Activated naive CD8-positive, alpha-beta T cell treated with anti-CD3 and anti-CD28 coated beads for 36 hours (primary cell): ENCODE measurements at regions not wholly inside any gene's neighbourhood (a gene's known extent, or its start where the extent isn't known, plus 50 kb on each side); places are given as distances from the start of the nearest gene placed in this dataset.

Experiments used
- DNase-seq: peaks from one replicate; pipeline ENCODE4 v3.0.0; 2021
- H3K27ac Mint-ChIP-seq: one replicate; pipeline ENCODE4 v1.8.0; 2022; ENCODE audit warnings: mild to moderate bottlenecking, moderate library complexity, mixed read lengths
- H3K27me3 Mint-ChIP-seq: one replicate; pipeline ENCODE4 v1.8.0; 2022; ENCODE audit warnings: mild to moderate bottlenecking, mixed read lengths
- H3K36me3 Mint-ChIP-seq: one replicate; pipeline ENCODE4 v1.8.0; 2021; ENCODE audit warnings: mild to moderate bottlenecking, mixed read lengths
- H3K4me1 Mint-ChIP-seq: one replicate; pipeline ENCODE4 v1.8.0; 2021; ENCODE audit warnings: mixed read lengths
- H3K4me3 Mint-ChIP-seq: one replicate; pipeline ENCODE4 v1.8.0; 2022; ENCODE audit warnings: mild to moderate bottlenecking, moderate library complexity, mixed read lengths
- H3K9me3 Mint-ChIP-seq: one replicate; pipeline ENCODE4 v1.8.0; 2022; ENCODE audit warnings: mixed read lengths

- no peak overlapping the region for H3K4me3 Mint-ChIP-seq
- peaks cover 4% of the 10 kb centered on the region for H3K4me1 Mint-ChIP-seq
- no peaks in the 10 kb centered on the region for H3K9me3 Mint-ChIP-seq
- H3K36me3 Mint-ChIP-seq, result no peaks in the 10 kb centered on the region
- DNase-seq, result no peak
- H3K27ac Mint-ChIP-seq, result no peak overlapping the region
- no peaks in the 10 kb centered on the region for H3K27me3 Mint-ChIP-seq
These were observed 569.5 kb downstream of the UTRN start for GRCh38 chr6:144854654-144855053.

GRCh38 chr6:144855375-144855774 is 570.2 kb downstream of the UTRN start:
- Mint-ChIP-seq H3K27ac (no peak overlapping the region), H3K4me3 (no peak overlapping the region), H3K36me3 (no peaks in the 10 kb centered on the region), H3K27me3 (no peaks in the 10 kb centered on the region), H3K9me3 (no peaks in the 10 kb centered on the region), H3K4me1 (peaks cover 4% of the 10 kb centered on the region)
- DNase-seq, result no peak

- Mint-ChIP-seq H3K36me3 (no peaks in the 10 kb centered on the region), H3K4me1 (peaks cover 4% of the 10 kb centered on the region), H3K27me3 (no peaks in the 10 kb centered on the region), H3K27ac (no peak overlapping the region), H3K4me3 (no peak overlapping the region), H3K9me3 (no peaks in the 10 kb centered on the region)
- DNase-seq, result no peak
These were observed 570.8 kb downstream of the UTRN start for GRCh38 chr6:144855812-144856531.

GRCh38 chr6:144856622-144857021 is 571.5 kb downstream of the UTRN start:
- Mint-ChIP-seq H3K36me3 (no peaks in the 10 kb centered on the region), H3K27me3 (no peaks in the 10 kb centered on the region), H3K9me3 (no peaks in the 10 kb centered on the region), H3K4me1 (peaks cover 4% of the 10 kb centered on the region), H3K27ac (no peak overlapping the region), H3K4me3 (no peak overlapping the region)
- no peak for DNase-seq

GRCh38 chr6:144857086-144857485 is 572.0 kb downstream of the UTRN start:
- no peaks in the 10 kb centered on the region for H3K27me3 Mint-ChIP-seq
- no peaks in the 10 kb centered on the region for H3K36me3 Mint-ChIP-seq
- H3K4me1 Mint-ChIP-seq, result peaks cover 4% of the 10 kb centered on the region
- no peak overlapping the region for H3K27ac Mint-ChIP-seq
- H3K4me3 Mint-ChIP-seq, result no peak overlapping the region
- no peak for DNase-seq
- peaks cover under 1% of the 10 kb centered on the region for H3K9me3 Mint-ChIP-seq

- H3K4me3 Mint-ChIP-seq, result no peak overlapping the region
- no peaks in the 10 kb centered on the region for H3K36me3 Mint-ChIP-seq
These were observed 577.6 kb downstream of the UTRN start for GRCh38 chr6:144862769-144863168.

GRCh38 chr6:144867761-144868160 is 582.6 kb downstream of the UTRN start:
- peaks cover 3% of the 10 kb centered on the region for H3K9me3 Mint-ChIP-seq
- no peak for DNase-seq
- no peaks in the 10 kb centered on the region for H3K36me3 Mint-ChIP-seq
- peaks cover 2% of the 10 kb centered on the region for H3K4me1 Mint-ChIP-seq
- peaks cover 12% of the 10 kb centered on the region for H3K27me3 Mint-ChIP-seq
- H3K27ac Mint-ChIP-seq, result no peak overlapping the region
- no peak overlapping the region for H3K4me3 Mint-ChIP-seq

More at GRCh38 chr6:144862769-144863168, 577.6 kb downstream of the UTRN start:
- H3K27me3 Mint-ChIP-seq, result peaks cover 12% of the 10 kb centered on the region
- H3K9me3 Mint-ChIP-seq, result peaks cover 5% of the 10 kb centered on the region
- DNase-seq, result no peak
- peaks cover 2% of the 10 kb centered on the region for H3K4me1 Mint-ChIP-seq
- H3K27ac Mint-ChIP-seq, result no peak overlapping the region

- H3K4me1 Mint-ChIP-seq, result peaks cover 2% of the 10 kb centered on the region
- H3K36me3 Mint-ChIP-seq, result no peaks in the 10 kb centered on the region
- no peak overlapping the region for H3K4me3 Mint-ChIP-seq
- no peaks in the 10 kb centered on the region for H3K9me3 Mint-ChIP-seq
- DNase-seq, result no peak
- no peak overlapping the region for H3K27ac Mint-ChIP-seq
- H3K27me3 Mint-ChIP-seq, result no peaks in the 10 kb centered on the region
These were observed 585.6 kb downstream of the UTRN start for GRCh38 chr6:144870782-144871181.

GRCh38 chr6:144873623-144874378 is 588.7 kb downstream of the UTRN start:
- Mint-ChIP-seq H3K27ac (no peak overlapping the region), H3K27me3 (peaks cover 9% of the 10 kb centered on the region), H3K4me1 (no peaks in the 10 kb centered on the region), H3K4me3 (no peak overlapping the region), H3K9me3 (no peaks in the 10 kb centered on the region), H3K36me3 (no peaks in the 10 kb centered on the region)
- no peak for DNase-seq

GRCh38 chr6:144876689-144877088 is 591.6 kb downstream of the UTRN start:
- no peaks in the 10 kb centered on the region for H3K9me3 Mint-ChIP-seq
- DNase-seq, result no peak
- H3K27me3 Mint-ChIP-seq, result peaks cover 14% of the 10 kb centered on the region
- H3K4me3 Mint-ChIP-seq, result no peak overlapping the region
- no peak overlapping the region for H3K27ac Mint-ChIP-seq
- no peaks in the 10 kb centered on the region for H3K4me1 Mint-ChIP-seq
- no peaks in the 10 kb centered on the region for H3K36me3 Mint-ChIP-seq

GRCh38 chr6:144877118-144877517 is 592.0 kb downstream of the UTRN start:
- Mint-ChIP-seq H3K4me1 (no peaks in the 10 kb centered on the region), H3K27ac (no peak overlapping the region), H3K36me3 (no peaks in the 10 kb centered on the region), H3K9me3 (no peaks in the 10 kb centered on the region), H3K4me3 (no peak overlapping the region), H3K27me3 (peaks cover 14% of the 10 kb centered on the region)
- no peak for DNase-seq

GRCh38 chr6:144878577-144878976 is 593.4 kb downstream of the UTRN start:
- H3K27ac Mint-ChIP-seq, result no peak overlapping the region
- H3K9me3 Mint-ChIP-seq, result no peaks in the 10 kb centered on the region
- no peaks in the 10 kb centered on the region for H3K4me1 Mint-ChIP-seq
- H3K27me3 Mint-ChIP-seq, result peaks cover 14% of the 10 kb centered on the region
- DNase-seq, result no peak
- no peaks in the 10 kb centered on the region for H3K36me3 Mint-ChIP-seq
- H3K4me3 Mint-ChIP-seq, result no peak overlapping the region

GRCh38 chr6:144879436-144879835 is 594.3 kb downstream of the UTRN start:
- DNase-seq, result no peak
- Mint-ChIP-seq H3K4me3 (no peak overlapping the region), H3K27me3 (peaks cover 14% of the 10 kb centered on the region), H3K27ac (no peak overlapping the region), H3K36me3 (no peaks in the 10 kb centered on the region), H3K9me3 (no peaks in the 10 kb centered on the region), H3K4me1 (no peaks in the 10 kb centered on the region)

GRCh38 chr6:144882425-144882824 is 597.3 kb downstream of the UTRN start:
- H3K27me3 Mint-ChIP-seq, result peaks cover 14% of the 10 kb centered on the region
- H3K36me3 Mint-ChIP-seq, result peaks cover 2% of the 10 kb centered on the region
- H3K4me3 Mint-ChIP-seq, result no peak overlapping the region
- no peaks in the 10 kb centered on the region for H3K4me1 Mint-ChIP-seq
- DNase-seq, result no peak
- no peak overlapping the region for H3K27ac Mint-ChIP-seq
- no peaks in the 10 kb centered on the region for H3K9me3 Mint-ChIP-seq

GRCh38 chr6:144883915-144884314 is 598.8 kb downstream of the UTRN start:
- Mint-ChIP-seq H3K36me3 (peaks cover 2% of the 10 kb centered on the region), H3K27me3 (peaks cover 4% of the 10 kb centered on the region), H3K4me3 (no peak overlapping the region), H3K9me3 (no peaks in the 10 kb centered on the region), H3K4me1 (no peaks in the 10 kb centered on the region), H3K27ac (no peak overlapping the region)
- DNase-seq, result no peak

GRCh38 chr6:144885817-144886216 is 600.7 kb downstream of the UTRN start:
- Mint-ChIP-seq H3K27me3 (no peaks in the 10 kb centered on the region), H3K4me3 (no peak overlapping the region), H3K9me3 (no peaks in the 10 kb centered on the region), H3K4me1 (no peaks in the 10 kb centered on the region), H3K36me3 (peaks cover 2% of the 10 kb centered on the region), H3K27ac (no peak overlapping the region)
- no peak for DNase-seq
